ENCODE measurements at regions not wholly inside any gene's neighbourhood (a gene's known extent, or its start where the extent isn't known, plus 50 kb on each side); places are given as distances from the start of the nearest gene placed in this dataset.

GRCh38 chr1:25090707-25091422 lies 141.4 kb downstream of the SYF2 start:
- peaks cover 5% of the 10 kb centered on the region; the same call in 1 of the 3 replicates for H3K4me1 ChIP-seq
- FAIRE-seq, result no peak
- peak overlapping the region; percentile 26; the same call in 1 of the 3 replicates for H3K4me2 ChIP-seq

GRCh38 chr1:25089772-25090171 lies 142.5 kb downstream of the SYF2 start:
- Histone ChIP-seq H3K4me2 (no peak overlapping the region), H3K27ac (no peak overlapping the region), H3K4me3 (no peak overlapping the region), H3K9me3 (no peaks in the 10 kb centered on the region), H3K4me1 (peaks cover 5% of the 10 kb centered on the region; the same call in 1 of the 3 replicates)
- ChIA-PET POLR2A (no interaction called here), CTCF (interaction anchor here (1.1 to 1.5 kb wide), 2 partner anchors 12 to 157 kb away, joined by 3 to 7 read pairs; no protein-coding TSS in a partner anchor)
- DNase-seq (ENCODE audit: low read depth in 1 of 2, low spot score in 1 of 2) (no peak), ATAC-seq (no peak), FAIRE-seq (no peak)
- TF ChIP-seq HDAC2 (IDR thresholded peaks at IDR 0.05) (no peak), ESRRA (IDR thresholded peaks at IDR 0.05; ENCODE audit: borderline replicate concordance, low read length) (no peak), MAZ (IDR thresholded peaks at IDR 0.05; ENCODE audit: borderline replicate concordance, low read depth, low read length) (no peak), FOXS1 (CRISPR knock-in tag; IDR thresholded peaks at IDR 0.05) (no peak), CEBPB (IDR thresholded peaks at IDR 0.05) (no peak)
- WGBS (ENCODE audit: missing lambda C conversion rate), result 77% methylated on average over 7 of the region's 7 CpGs

More at GRCh38 chr1:25090707-25091422, 141.4 kb downstream of the SYF2 start:
- WGBS (ENCODE audit: missing lambda C conversion rate), result 61% methylated on average over 13 of the region's 13 CpGs
- ChIA-PET CTCF (interaction anchor here (1.1 to 1.5 kb wide), 4 partner anchors 10 to 161 kb away, joined by 3 to 7 read pairs (median 3); partner anchors contain the start of gene RUNX3), POLR2A (interaction anchor here (0.6 kb wide), 1 partner anchor 10 kb away, joined by 3 read pairs; no protein-coding TSS in a partner anchor)
- ATAC-seq, result no peak
- no peak for DNase-seq (ENCODE audit: low read depth in 1 of 2, low spot score in 1 of 2)
- H3K4me3 ChIP-seq, result no peak overlapping the region
- TF ChIP-seq POLR2AphosphoS2 (conservative IDR thresholded peaks at IDR 0.05; ENCODE audit: low read length) (no peak), ZC3H11A (IDR thresholded peaks at IDR 0.05) (no peak), TFCP2L1 (CRISPR knock-in tag; IDR thresholded peaks at IDR 0.05) (no peak)
- H3K9me3 ChIP-seq, result no peaks in the 10 kb centered on the region
- H3K27ac ChIP-seq, result no peak overlapping the region; a peak in 1 of 6 replicates

- TF ChIP-seq POLR2A (IDR thresholded peaks at IDR 0.05; ENCODE audit: low read length) (no peak), RCOR1 (IDR thresholded peaks at IDR 0.05; ENCODE audit: low read depth, low read length) (no peak), USF2 (IDR thresholded peaks at IDR 0.05) (no peak), CHD2 (IDR thresholded peaks at IDR 0.05; ENCODE audit: low read length, partially characterized antibody) (no peak), HOXA7 (CRISPR knock-in tag; IDR thresholded peaks at IDR 0.05) (no peak), RAD21 (conservative IDR thresholded peaks at IDR 0.05 in 1 of 2, IDR thresholded peaks at IDR 0.05 in 1 of 2) (no peak), NFE2L2 (conservative IDR thresholded peaks at IDR 0.05; ENCODE audit: low read length) (no peak), SMC3 (IDR thresholded peaks at IDR 0.05) (no peak), POLR2AphosphoS2 (conservative IDR thresholded peaks at IDR 0.05; ENCODE audit: low read length) (no peak), KDM5A (IDR thresholded peaks at IDR 0.05) (no peak), CEBPB (IDR thresholded peaks at IDR 0.05) (no peak), JUN (IDR thresholded peaks at IDR 0.05) (no peak), FOSL2 (IDR thresholded peaks at IDR 0.05) (no peak), FOSL2 (CRISPR knock-in tag; IDR thresholded peaks at IDR 0.05) (no peak), HEYL (CRISPR knock-in tag; IDR thresholded peaks at IDR 0.05) (no peak), HOXB5 (CRISPR knock-in tag; IDR thresholded peaks at IDR 0.05) (no peak), ZSCAN20 (CRISPR knock-in tag; IDR thresholded peaks at IDR 0.05) (no peak), MAX (IDR thresholded peaks at IDR 0.05) (no peak), ZNF302 (CRISPR knock-in tag; IDR thresholded peaks at IDR 0.05) (no peak)
- WGBS (ENCODE audit: missing lambda C conversion rate), result 72% methylated on average over 7 of the region's 7 CpGs
- Histone ChIP-seq H3K4me2 (no peak overlapping the region), H3K4me3 (no peak overlapping the region), H3K27ac (no peak overlapping the region), H3K4me1 (peaks cover 5% of the 10 kb centered on the region; the same call in 1 of the 3 replicates), H3K9me3 (no peaks in the 10 kb centered on the region)
- ATAC-seq (no peak), FAIRE-seq (no peak), DNase-seq (ENCODE audit: low read depth in 1 of 2, low spot score in 1 of 2) (no peak)
- POLR2A ChIA-PET, result no interaction called here
- CTCF ChIA-PET, result interaction anchor here (3.1 kb wide), 1 partner anchor 12 kb away, joined by 16 read pairs; no protein-coding TSS in a partner anchor
These were observed 143.4 kb downstream of the SYF2 start for GRCh38 chr1:25088946-25089345.

All from A549 (cell line).